DMS153 (cell line): ENCODE measurements at regions not wholly inside any gene's neighbourhood (a gene's known extent, or its start where the extent isn't known, plus 50 kb on each side); places are given as distances from the start of the nearest gene placed in this dataset.

Experiments used
- DNase-seq: peaks from one replicate; lab custom pipeline; 2025; lab: John Stamatoyannopoulos, UW

- DNase-seq: no peak
These were observed 111.2 kb upstream of the TMEM18 start for GRCh38 chr2:788227-789032.

GRCh38 chr2:784753-785152 is 107.5 kb upstream of the TMEM18 start:
- DNase-seq: no peak

- no peak for DNase-seq
These were observed 103.4 kb upstream of the TMEM18 start for GRCh38 chr2:780581-780980.

DNA sequence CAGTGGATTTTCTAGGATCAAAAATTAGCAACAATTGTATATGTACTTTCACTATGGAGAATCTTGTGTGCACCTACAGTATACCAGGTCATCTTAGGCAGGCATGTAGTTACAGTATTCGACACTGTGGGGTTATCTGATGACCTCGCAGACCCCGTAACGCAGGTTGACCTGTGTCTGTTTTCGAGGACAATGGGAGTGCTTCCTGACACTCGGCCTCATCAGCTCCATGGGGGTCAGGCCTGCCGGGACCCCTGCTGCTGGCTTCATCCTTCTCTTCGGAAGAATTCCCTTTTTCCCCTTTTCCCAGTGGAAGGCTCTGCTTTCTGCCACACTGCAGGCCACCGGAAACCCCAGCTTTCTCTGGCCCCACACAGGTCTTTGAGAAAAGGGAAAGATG is 102.8 kb upstream of the TMEM18 start:
- no peak for DNase-seq

DNA sequence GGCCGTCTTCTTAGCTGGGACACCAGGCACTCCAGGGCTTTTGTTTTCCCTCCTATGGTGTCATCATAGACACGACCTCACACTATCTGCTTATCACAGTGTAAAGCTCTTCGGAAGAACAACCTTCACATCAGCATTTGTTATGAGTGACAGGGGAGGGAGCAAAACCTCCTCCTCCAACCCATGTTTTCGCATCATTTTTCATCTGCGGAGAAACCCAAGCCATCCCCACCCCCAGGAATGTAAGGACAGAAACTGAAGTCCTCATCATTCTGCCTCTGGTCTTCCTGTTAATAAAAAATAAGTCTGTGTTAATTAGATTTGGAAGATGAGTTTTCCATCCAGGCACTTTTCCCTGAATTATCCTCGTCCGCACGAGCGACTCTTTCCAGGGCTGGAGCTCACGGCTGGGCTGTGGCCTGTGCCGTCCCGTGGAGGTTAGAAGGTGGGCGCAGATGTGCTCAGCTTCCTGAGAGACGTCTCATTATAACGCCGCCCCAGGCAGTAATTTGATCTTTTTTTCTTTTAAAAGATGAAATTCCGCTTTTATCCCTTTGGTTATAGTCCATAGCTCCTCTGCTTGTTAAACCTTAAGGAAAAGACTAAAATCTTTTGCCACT is 101.6 kb upstream of the TMEM18 start:
- DNase-seq: no peak

DNA sequence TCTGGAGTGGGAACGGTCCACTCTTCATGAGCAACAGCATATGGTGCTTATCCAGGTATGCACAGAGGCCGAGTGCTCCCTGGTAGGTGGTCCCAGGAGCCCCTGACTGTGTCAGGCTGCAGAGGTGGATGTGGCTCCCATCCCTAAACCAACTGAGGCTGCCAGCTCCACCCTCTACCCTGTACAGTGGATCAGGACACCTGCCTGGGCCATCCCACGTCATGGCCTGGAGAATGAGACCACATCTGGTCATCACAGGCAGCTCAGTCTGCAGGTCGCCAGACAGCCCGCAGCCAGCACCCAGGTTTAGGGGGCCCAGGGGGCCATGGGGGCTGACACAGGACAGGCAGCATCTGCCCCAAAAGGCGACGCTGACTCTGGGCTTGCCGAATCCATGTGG is 100.3 kb upstream of the TMEM18 start:
- DNase-seq: no peak

DNA sequence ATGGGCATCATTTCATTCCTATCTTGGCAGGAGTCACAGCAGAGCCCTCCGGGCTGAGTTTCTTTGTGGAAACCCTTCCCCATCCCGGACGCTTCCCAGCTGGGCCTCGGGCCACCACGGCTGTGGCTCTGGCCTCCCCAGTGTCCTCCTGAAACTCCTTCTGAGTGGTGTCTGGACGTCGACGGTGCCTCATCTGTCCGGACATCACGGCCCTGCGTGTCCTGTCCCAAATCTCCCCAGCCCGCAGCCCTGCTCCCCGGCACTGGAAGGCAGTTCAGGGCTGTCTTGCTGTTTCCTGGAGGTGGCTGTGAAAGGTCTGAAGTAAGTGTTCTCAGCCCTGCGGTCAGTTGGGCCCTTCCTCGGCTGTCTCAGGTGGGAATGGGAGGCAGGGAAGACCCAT is 99.8 kb upstream of the TMEM18 start:
- DNase-seq: no peak

DNA sequence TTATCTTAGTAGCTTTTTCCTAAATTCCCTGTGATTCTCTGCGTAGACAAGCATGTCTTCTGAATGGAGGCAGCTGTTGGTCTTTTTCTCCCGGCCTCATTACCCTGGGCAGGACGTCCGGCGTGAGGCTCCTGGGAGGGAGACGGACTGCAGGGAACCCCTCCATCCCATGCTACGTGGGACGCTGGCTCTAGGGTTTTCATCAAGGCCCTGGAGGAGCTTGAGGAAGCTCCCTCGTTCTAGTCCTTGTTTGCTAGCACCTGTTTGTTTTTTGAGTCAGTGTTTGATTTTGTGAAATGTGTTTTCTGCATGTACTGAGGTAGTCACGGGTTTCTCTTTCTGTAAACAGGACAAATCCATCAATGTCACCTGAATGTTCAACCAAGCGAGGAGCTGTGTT is 99.3 kb upstream of the TMEM18 start:
- no peak for DNase-seq

DNA sequence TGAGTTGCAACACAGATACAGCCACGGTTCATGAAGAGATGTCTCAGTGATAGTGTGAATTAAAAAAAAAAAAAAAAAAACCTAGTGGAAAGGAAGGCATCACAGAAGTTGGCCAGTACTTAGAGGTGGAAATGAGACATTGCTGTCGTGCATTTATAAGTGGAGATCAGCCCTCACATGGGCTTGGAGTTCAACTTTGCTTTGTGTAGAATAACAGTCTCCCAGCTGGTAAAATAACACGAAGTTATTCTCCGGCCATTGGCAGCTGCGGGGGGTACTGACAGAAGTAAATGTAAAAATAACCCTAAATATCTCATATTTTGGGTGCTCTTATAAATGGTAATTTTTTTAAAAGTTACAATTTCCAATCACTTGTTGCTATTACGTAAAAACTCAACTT is 98.8 kb upstream of the TMEM18 start:
- no peak for DNase-seq

DNA sequence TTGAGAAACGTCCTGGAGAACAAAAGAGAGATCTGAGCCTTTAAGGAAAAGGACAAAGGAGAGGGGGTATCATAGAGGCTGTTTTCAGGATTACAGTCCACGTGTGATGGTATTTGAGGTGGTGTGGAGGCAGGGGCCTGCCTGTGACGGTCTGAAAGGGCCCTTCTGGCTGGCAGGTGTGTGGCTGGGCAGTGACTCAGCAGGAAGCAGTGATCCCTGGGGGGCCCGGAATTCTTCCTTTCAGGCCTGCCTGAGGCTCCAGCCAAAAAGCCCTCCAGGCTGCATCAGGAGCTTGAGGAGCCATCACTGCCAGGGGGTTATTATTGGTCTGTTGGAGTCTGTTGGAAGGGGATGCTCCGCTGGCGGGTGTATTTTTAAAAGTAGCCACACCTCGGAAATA is 97.2 kb upstream of the TMEM18 start:
- DNase-seq: no peak

DNA sequence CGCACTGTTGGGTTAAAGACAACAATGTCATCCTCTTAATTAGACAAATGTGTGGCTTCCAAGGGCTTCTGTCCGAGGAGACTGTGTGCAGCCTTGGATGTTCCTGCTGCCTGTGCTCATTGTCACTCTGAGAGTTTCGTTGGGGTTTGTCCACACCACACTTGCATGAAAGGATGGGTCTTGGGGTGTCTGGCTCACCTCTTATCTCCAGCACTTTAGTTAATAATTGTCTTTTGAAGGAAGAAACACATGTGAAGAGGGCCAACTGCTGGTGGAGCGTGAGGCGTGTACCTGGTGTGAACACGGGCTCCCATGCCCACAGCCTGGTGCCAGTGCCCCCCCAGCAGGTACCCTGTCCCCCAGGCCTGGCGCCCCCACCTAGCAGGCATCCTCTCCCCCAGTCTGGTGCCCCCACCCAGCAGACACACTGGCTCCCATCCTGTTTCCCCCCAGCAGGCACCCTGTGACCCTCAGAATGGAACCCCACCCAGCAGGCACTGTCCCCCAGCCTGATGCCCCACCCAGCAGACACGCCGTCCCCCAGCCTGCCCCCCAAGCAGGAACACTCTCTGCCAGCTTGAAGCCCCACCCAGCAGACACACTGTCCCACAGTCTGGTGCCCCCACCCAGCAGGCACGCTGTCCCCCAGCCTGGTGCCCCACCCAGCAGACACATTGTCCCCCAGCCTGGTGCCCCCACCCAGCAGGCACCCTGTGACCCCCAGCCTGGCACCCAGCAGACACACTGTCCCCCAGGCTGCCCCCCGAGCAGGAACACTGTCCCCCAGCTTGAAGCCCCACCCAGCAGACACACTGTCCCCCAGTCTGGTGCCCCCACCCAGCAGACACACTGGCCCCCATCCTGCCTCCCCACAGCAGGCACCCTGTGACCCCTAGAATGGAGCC is 96.3 kb upstream of the TMEM18 start:
- no peak for DNase-seq

DNA sequence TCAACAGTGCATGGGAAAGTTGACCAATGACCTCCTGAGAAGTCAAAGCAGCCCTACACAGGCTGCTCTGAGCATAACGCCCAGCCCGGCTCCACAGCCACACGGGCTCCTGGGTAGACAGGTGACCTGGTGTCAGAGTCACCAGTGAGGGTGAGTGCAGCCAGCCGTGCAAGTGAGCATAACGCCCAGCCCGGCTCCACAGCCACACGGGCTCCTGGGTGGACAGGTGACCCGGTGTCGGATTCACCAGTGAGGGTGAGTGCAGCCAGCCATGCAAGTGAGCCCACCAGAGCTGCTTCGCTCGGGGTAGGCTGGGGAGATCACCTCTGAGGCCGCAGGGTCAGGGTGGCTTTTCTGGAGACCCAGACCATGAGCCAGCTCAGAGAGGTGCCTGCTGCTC is 94.3 kb upstream of the TMEM18 start:
- DNase-seq: no peak

- DNase-seq: no peak
These were observed 93.6 kb upstream of the TMEM18 start for GRCh38 chr2:770776-771175.

DNA sequence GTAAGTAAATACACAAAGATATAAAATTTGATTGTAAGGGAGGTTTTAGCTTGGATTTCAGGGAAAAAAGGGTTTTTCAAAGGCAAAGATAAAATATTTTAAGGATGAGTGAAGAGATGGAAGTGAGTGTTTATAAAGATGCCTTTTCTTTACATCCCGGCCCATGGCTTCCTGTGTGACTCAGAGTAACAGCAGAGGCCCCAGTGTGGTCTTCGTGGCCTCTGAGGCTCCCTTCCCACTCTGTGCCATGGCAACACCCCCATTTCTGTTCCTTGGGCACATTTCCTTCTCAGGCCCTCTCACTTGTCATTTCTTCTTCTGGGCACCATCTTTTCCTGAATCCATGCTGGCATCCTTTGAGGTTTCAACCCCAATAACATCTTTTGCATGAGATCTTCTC is 92.6 kb upstream of the TMEM18 start:
- no peak for DNase-seq

DNA sequence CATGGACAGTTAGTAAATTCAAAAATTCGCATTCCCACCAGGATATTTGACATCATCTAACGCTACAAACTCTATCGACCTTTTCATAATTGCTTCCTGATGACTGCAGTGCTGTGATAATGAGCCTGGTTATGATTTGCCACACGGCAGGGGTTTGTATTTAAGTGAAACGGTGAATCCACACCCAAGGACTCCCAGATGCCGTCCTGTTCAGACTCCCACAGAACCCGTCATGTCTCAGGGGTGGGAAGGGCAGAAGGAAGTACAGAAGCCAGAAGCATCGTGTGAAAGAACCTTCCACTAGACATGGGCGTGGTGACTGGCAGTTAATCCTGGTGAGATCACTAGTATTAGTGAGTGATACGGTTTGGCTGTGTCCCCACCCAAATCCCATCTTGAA is 91.2 kb upstream of the TMEM18 start:
- no peak for DNase-seq

DNA sequence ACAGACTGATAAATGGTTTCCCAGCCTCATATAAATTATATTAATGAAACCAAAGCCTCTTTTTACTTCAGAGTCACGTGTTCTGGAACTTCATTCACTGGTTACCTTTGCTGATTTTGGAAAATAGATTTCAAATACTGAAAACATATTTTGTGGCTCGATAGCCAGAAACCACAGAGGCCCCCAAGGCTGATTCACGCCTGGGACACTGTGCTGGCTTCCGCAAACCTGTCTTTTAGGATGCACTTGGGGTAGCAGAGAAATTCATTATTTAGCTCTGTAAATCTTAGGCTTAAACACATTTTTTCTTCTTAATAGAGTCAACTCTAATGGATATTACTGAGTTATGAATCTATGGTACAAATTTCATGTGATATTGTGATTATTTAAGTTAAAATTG is 90.7 kb upstream of the TMEM18 start:
- no peak for DNase-seq

- DNase-seq: no peak
These were observed 90.2 kb upstream of the TMEM18 start for GRCh38 chr2:767440-767839.

- DNase-seq: no peak
These were observed 89.0 kb upstream of the TMEM18 start for GRCh38 chr2:766255-766654.

DNA sequence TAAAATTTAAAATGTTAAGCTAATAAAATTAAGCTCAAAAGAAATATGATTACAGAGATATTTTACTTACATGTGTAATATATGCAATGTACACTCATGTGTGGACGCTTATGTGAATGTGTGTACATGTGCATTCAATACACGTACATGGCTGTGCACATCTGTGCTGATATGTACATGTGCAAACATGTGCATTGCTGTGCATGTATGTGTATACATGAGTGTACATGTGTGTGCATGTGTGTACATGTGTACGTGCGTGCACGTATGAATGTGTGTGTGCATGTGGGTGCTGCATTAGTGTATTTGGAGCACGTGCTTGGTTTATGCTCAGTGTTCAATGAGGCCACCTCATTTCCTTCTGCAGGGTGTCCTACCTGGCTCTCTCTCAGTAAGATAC is 88.2 kb upstream of the TMEM18 start:
- DNase-seq: no peak

GRCh38 chr2:763766-764525 is 86.7 kb upstream of the TMEM18 start:
- no peak for DNase-seq

GRCh38 chr2:762646-763045 is 85.4 kb upstream of the TMEM18 start:
- no peak for DNase-seq

DNA sequence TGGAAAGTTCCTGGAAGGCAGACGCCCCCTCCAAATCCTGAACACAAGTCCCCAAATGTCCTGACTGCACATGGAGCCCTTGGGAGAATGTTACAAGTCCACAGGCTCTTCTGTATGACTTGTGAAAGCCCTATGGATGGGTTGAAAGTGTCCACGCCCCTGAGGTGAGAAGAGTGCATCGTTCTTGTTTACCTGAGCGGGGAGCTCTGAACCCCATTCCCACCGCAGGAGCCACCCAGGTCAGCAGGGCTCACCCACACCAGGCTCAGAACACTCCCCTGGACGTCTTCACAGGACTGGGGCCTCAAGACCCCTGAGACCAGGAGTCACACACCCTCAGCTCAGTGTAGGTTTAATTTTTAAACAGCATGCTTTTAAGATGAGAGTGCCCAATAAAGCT is 84.2 kb upstream of the TMEM18 start:
- no peak for DNase-seq
